ENCODE measurements at regions not wholly inside any gene's neighbourhood (a gene's known extent, or its start where the extent isn't known, plus 50 kb on each side); places are given as distances from the start of the nearest gene placed in this dataset.

GRCh38 chr17:6323626-6324356 lies 111.1 kb downstream of the AIPL1 start:
- Histone ChIP-seq H3F3A (ENCODE audit: control insufficient read depth, insufficient read depth) (no peaks in the 10 kb centered on the region), H3K27ac (ENCODE audit: low read depth, low read length) (no peak overlapping the region), H3K4me1 (ENCODE audit: control insufficient read depth, low read length) (no peaks in the 10 kb centered on the region), H4K20me1 (ENCODE audit: control insufficient read depth, insufficient read depth, low read depth, low read length) (no peaks in the 10 kb centered on the region), H3K9me2 (replicated peaks; ENCODE audit: control insufficient read depth, low read length) (no peaks in the 10 kb centered on the region), H3K4me2 (ENCODE audit: low read length) (no peak overlapping the region), H3K9me3 (ENCODE audit: control insufficient read depth, insufficient read depth, low read length) (no peaks in the 10 kb centered on the region), H3K36me3 (ENCODE audit: control insufficient read depth, low read length) (no peaks in the 10 kb centered on the region), H3K27me3 (ENCODE audit: control insufficient read depth, low read length) (no peaks in the 10 kb centered on the region), H3K79me2 (ENCODE audit: control insufficient read depth, low read length) (no peaks in the 10 kb centered on the region), H3K4me3 (ENCODE audit: low read length) (no peak overlapping the region)
- TF ChIP-seq CTCF (IDR thresholded peaks at IDR 0.05; ENCODE audit: low read depth, low read length, poor library complexity, severe bottlenecking) (no peak), EZH2phosphoT487 (IDR thresholded peaks at IDR 0.05; ENCODE audit: borderline replicate concordance, low read length) (no peak)

GRCh38 chr17:6322316-6322715 lies 112.6 kb downstream of the AIPL1 start:
- H3K27me3 ChIP-seq (ENCODE audit: control insufficient read depth, low read length) = no peaks in the 10 kb centered on the region
- TF ChIP-seq CTCF (IDR thresholded peaks at IDR 0.05; ENCODE audit: low read depth, low read length, poor library complexity, severe bottlenecking) (no peak), EZH2phosphoT487 (IDR thresholded peaks at IDR 0.05; ENCODE audit: borderline replicate concordance, low read length) (no peak)

GRCh38 chr17:6314311-6314710 lies 120.6 kb downstream of the AIPL1 start:
- H3K36me3 ChIP-seq (ENCODE audit: control insufficient read depth, low read length) = no peaks in the 10 kb centered on the region
- H3F3A ChIP-seq (ENCODE audit: control insufficient read depth, insufficient read depth) = no peaks in the 10 kb centered on the region
- TF ChIP-seq EZH2phosphoT487 (IDR thresholded peaks at IDR 0.05; ENCODE audit: borderline replicate concordance, low read length) (no peak), CTCF (IDR thresholded peaks at IDR 0.05; ENCODE audit: low read depth, low read length, poor library complexity, severe bottlenecking) (no peak)
- no peak overlapping the region for H3K4me2 ChIP-seq (ENCODE audit: low read length)
- H3K27ac ChIP-seq (ENCODE audit: low read depth, low read length) = no peak overlapping the region
- no peaks in the 10 kb centered on the region for H3K79me2 ChIP-seq (ENCODE audit: control insufficient read depth, low read length)
- H3K27me3 ChIP-seq (ENCODE audit: control insufficient read depth, low read length) = no peaks in the 10 kb centered on the region
- H3K9me2 ChIP-seq (replicated peaks; ENCODE audit: control insufficient read depth, low read length) = no peaks in the 10 kb centered on the region
- H3K4me1 ChIP-seq (ENCODE audit: control insufficient read depth, low read length) = no peaks in the 10 kb centered on the region
- H4K20me1 ChIP-seq (ENCODE audit: control insufficient read depth, insufficient read depth, low read depth, low read length) = no peaks in the 10 kb centered on the region
- H3K4me3 ChIP-seq (ENCODE audit: low read length) = no peak overlapping the region
- H3K9me3 ChIP-seq (ENCODE audit: control insufficient read depth, insufficient read depth, low read length) = no peaks in the 10 kb centered on the region

More at GRCh38 chr17:6322316-6322715, 112.6 kb downstream of the AIPL1 start:
- Histone ChIP-seq H3F3A (ENCODE audit: control insufficient read depth, insufficient read depth) (no peaks in the 10 kb centered on the region), H3K27ac (ENCODE audit: low read depth, low read length) (no peak overlapping the region), H3K4me3 (ENCODE audit: low read length) (no peak overlapping the region), H3K79me2 (ENCODE audit: control insufficient read depth, low read length) (no peaks in the 10 kb centered on the region), H3K4me1 (ENCODE audit: control insufficient read depth, low read length) (no peaks in the 10 kb centered on the region), H4K20me1 (ENCODE audit: control insufficient read depth, insufficient read depth, low read depth, low read length) (no peaks in the 10 kb centered on the region), H3K9me3 (ENCODE audit: control insufficient read depth, insufficient read depth, low read length) (no peaks in the 10 kb centered on the region), H3K36me3 (ENCODE audit: control insufficient read depth, low read length) (no peaks in the 10 kb centered on the region), H3K4me2 (ENCODE audit: low read length) (no peak overlapping the region), H3K9me2 (replicated peaks; ENCODE audit: control insufficient read depth, low read length) (no peaks in the 10 kb centered on the region)
